HCT116 (cell line): ENCODE measurements at regions not wholly inside any gene's neighbourhood (a gene's known extent, or its start where the extent isn't known, plus 50 kb on each side); places are given as distances from the start of the nearest gene placed in this dataset.

Source experiments
- ATAC-seq: fragments of 200-7000 bp; cut with Tn5 transposase; 2 replicates; pipeline ENCODE4 v1.9.1; 2020; ENCODE audit warnings: mild to moderate bottlenecking, moderate library complexity
- BruUV-seq: library from RNA; stranded (reverse); fragments of 400-500 nt; replicated peaks from 2 replicates; lab custom pipeline; 2021; lab: Mats Ljungman, UMichigan
- CTCF ChIA-PET: fragments of 300-600 bp; sonication (Branson Sonifier 250); formaldehyde crosslinking; loops from one replicate; lab custom pipeline; 2021; ENCODE audit warnings: antibody characterized with exemption; lab: Charles Lee
- POLR2A ChIA-PET: fragments of 300-600, 350-600 bp; sonication (Branson Sonifier 250); formaldehyde crosslinking; loops from one replicate; lab custom pipeline; 2021; ENCODE audit warnings: antibody characterized with exemption; lab: Charles Lee
- RAD21 ChIA-PET, 2 experiments: fragments of 300-600 bp; sonication (Branson Sonifier 250); formaldehyde crosslinking; loops; one replicate each; lab custom pipeline; 2023; ENCODE audit warnings: low total read pairs in 2 of 2; ENCODE audit not compliant: uncharacterized antibody in 2 of 2, unreplicated experiment in 2 of 2, low non-redundant PET in 1 of 2; lab: Charles Lee
- DNase-seq: peaks from one replicate; pipeline ENCODE4 v3.0.0-alpha.2; 2010; ENCODE audit warnings: low read depth, low spot score
- H2AFZ ChIP-seq: fragments of 200-600 bp; shearing (Covaris generic), sonication (generic); 2 replicates; pipeline ENCODE4 v1.6.1; 2017; ENCODE audit warnings: low read depth, mixed run types, mixed read lengths, antibody characterized with exemption, low read length; ENCODE audit not compliant: poor library complexity, severe bottlenecking
- H3K27ac ChIP-seq: 2 replicates; pipeline ENCODE4 v1.5.1; 2012; ENCODE audit warnings: low read depth, low read length
- H3K27me3 ChIP-seq: fragments of 200-600 bp; sonication (generic); 2 replicates; pipeline ENCODE4 v1.6.1; 2016; ENCODE audit warnings: mixed run types, low read length, mixed read lengths; ENCODE audit not compliant: insufficient read depth
- H3K36me3 ChIP-seq, 2 experiments: fragments of 200-500 bp in 1 of 2; fragments of 200-600 bp in 1 of 2; sonication (Bioruptor generic) in 1 of 2; sonication (generic) in 1 of 2; 2 replicates each; pipeline versions ENCODE4 v1.5.1 to v1.6.1; 2014 to 2016; ENCODE audit warnings: low read length in 2 of 2, inconsistent platforms in 1 of 2, mixed read lengths in 1 of 2, mixed run types in 1 of 2; ENCODE audit not compliant: insufficient read depth in 2 of 2, control insufficient read depth in 1 of 2
- H3K4me1 ChIP-seq, 2 experiments: fragments of 200-600 bp in 1 of 2; sonication (generic) in 1 of 2; 2 replicates each; pipeline versions ENCODE4 v1.5.1 to v1.6.1; 2012 to 2017; ENCODE audit warnings: low read length in 2 of 2, inconsistent platforms in 1 of 2, mild to moderate bottlenecking in 1 of 2, mixed read lengths in 1 of 2, mixed run types in 1 of 2, moderate library complexity in 1 of 2; ENCODE audit not compliant: insufficient read depth in 2 of 2, control insufficient read depth in 1 of 2
- H3K4me2 ChIP-seq: fragments of 200-600 bp; sonication (generic); 2 replicates; pipeline ENCODE4 v1.6.1; 2017; ENCODE audit warnings: mixed run types, low read length, mixed read lengths
- H3K4me3 ChIP-seq, 2 experiments: fragments of 200-600 bp in 1 of 2; sonication (generic) in 1 of 2; replicated peaks in 1 of 2; 2 replicates each; pipeline ENCODE4 v1.5.1; 2011 to 2016; ENCODE audit warnings: low read length in 2 of 2, control low read depth in 1 of 2, low read depth in 1 of 2, mild to moderate bottlenecking in 1 of 2, mixed read lengths in 1 of 2, mixed run types in 1 of 2
- H3K79me2 ChIP-seq: fragments of 200-600 bp; sonication (generic); 2 replicates; pipeline ENCODE4 v1.6.1; 2017; ENCODE audit warnings: mild to moderate bottlenecking, mixed run types, low read length, moderate library complexity, mixed read lengths; ENCODE audit not compliant: insufficient read depth
- H3K9ac ChIP-seq: fragments of 200-600 bp; sonication (generic); 2 replicates; pipeline ENCODE4 v1.6.1; 2016; ENCODE audit warnings: low read length, mixed read lengths
- H3K9me2 ChIP-seq: fragments of 200-600 bp; sonication (generic), shearing (Covaris generic); 2 replicates; pipeline ENCODE4 v1.6.1; 2017; ENCODE audit warnings: mixed run types, mild to moderate bottlenecking, moderate library complexity; ENCODE audit not compliant: insufficient read depth
- H3K9me3 ChIP-seq, 2 experiments: fragments of 200-500 bp in 1 of 2; fragments of 200-600 bp in 1 of 2; sonication (Bioruptor generic) in 1 of 2; sonication (generic) in 1 of 2; 2 replicates each; pipeline ENCODE4 v1.6.1; 2014 to 2017; ENCODE audit warnings: low read length in 2 of 2, mixed read lengths in 2 of 2, inconsistent platforms in 1 of 2, low read depth in 1 of 2, mild to moderate bottlenecking in 1 of 2, mixed run types in 1 of 2, moderate library complexity in 1 of 2; ENCODE audit not compliant: control insufficient read depth in 1 of 2, insufficient read depth in 1 of 2
- H4K20me1 ChIP-seq: fragments of 200-600 bp; sonication (generic), shearing (Covaris generic); 2 replicates; pipeline ENCODE4 v1.6.1; 2017; ENCODE audit warnings: mixed run types, mild to moderate bottlenecking, moderate library complexity; ENCODE audit not compliant: insufficient read depth
- ELF1 ChIP-seq: IDR thresholded peaks from 2 replicates; pipeline ENCODE4 v1.6.1; 2012; ENCODE audit warnings: low read depth, borderline replicate concordance
- JUND ChIP-seq: IDR thresholded peaks from 2 replicates; pipeline ENCODE4 v1.6.1; 2012
- POLR2AphosphoS5 ChIP-seq: IDR thresholded peaks from 2 replicates; pipeline ENCODE4 v1.6.1; 2011; ENCODE audit warnings: mild to moderate bottlenecking, low read depth, low read length, moderate library complexity
- SIN3A ChIP-seq: IDR thresholded peaks from 2 replicates; pipeline ENCODE4 v1.6.1; 2012; ENCODE audit warnings: low read depth
- ZBTB33 ChIP-seq: IDR thresholded peaks from 2 replicates; pipeline ENCODE4 v1.6.1; 2011; ENCODE audit warnings: mild to moderate bottlenecking, low read length, moderate library complexity; ENCODE audit not compliant: insufficient replicate concordance; ENCODE audit errors: extremely low read depth
- ZNF274 ChIP-seq: fragments of 200-500 bp; sonication (Bioruptor generic); IDR thresholded peaks from 2 replicates; pipeline ENCODE4 v1.6.1; 2014; ENCODE audit warnings: mild to moderate bottlenecking, low read depth, low read length, inconsistent platforms
- intact Hi-C: fragments of 100-400 bp; cut with micrococcal nuclease; formaldehyde crosslinking; loops from 2 replicates; pipeline ENCODE4 v1.10.0; 2022

GRCh38 chr1:191662746-191663145, 495.5 kb upstream of the RGS18 start:
- ATAC-seq (no peak), DNase-seq (no peak)
- ChIA-PET RAD21 (no interaction called here), POLR2A (no interaction called here), CTCF (no interaction called here)
- Histone ChIP-seq H4K20me1 (no peaks in the 10 kb centered on the region), H3K9me2 (no peaks in the 10 kb centered on the region), H3K4me3 (no peak overlapping the region), H3K9me3 (no peaks in the 10 kb centered on the region), H3K79me2 (no peaks in the 10 kb centered on the region), H3K27ac (no peak overlapping the region), H3K9ac (no peak overlapping the region), H3K4me2 (no peak overlapping the region), H3K4me1 (no peaks in the 10 kb centered on the region), H2AFZ (no peak overlapping the region), H3K27me3 (no peaks in the 10 kb centered on the region), H3K36me3 (no peaks in the 10 kb centered on the region)
- intact Hi-C loops, result no loop called here
- TF ChIP-seq ZBTB33 (no peak), ZNF274 (no peak), SIN3A (no peak)
- no TSS peak for BruUV-seq

DNA sequence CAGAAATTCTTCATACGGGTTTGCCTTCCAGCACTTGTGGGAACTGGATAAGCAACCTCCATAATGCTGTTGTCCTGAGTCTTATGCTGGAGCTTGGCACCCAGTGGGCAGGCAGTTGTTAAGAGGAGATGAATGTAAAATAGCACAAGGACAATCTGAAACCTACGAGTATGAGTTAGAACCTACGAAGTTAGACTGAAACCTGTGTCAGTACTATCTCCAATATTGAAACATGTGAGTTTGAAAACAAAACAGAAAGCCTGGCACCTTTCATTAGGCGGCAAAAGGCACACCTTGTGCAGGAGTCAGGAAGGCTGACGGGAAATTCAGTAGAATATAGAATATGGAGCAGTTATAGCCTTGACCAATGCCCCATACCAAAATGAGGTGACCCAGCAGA, 489.7 kb upstream of the RGS18 start:
- Histone ChIP-seq H2AFZ (no peak overlapping the region), H3K9me3 (no peaks in the 10 kb centered on the region), H3K4me1 (no peaks in the 10 kb centered on the region), H3K4me2 (no peak overlapping the region), H3K27me3 (no peaks in the 10 kb centered on the region), H4K20me1 (no peaks in the 10 kb centered on the region), H3K79me2 (no peaks in the 10 kb centered on the region), H3K27ac (no peak overlapping the region), H3K36me3 (no peaks in the 10 kb centered on the region), H3K9me2 (no peaks in the 10 kb centered on the region), H3K4me3 (no peak overlapping the region), H3K9ac (no peak overlapping the region)
- BruUV-seq, result no TSS peak
- ATAC-seq, result no peak
- ChIA-PET CTCF (no interaction called here), POLR2A (no interaction called here), RAD21 (no interaction called here)
- no peak for DNase-seq
- TF ChIP-seq POLR2AphosphoS5 (no peak), ZNF274 (no peak), ELF1 (no peak), JUND (no peak)
- intact Hi-C loops, result no loop called here
